Stomach (tissue), 4 donors: ENCODE measurements at regions not wholly inside any gene's neighbourhood (a gene's known extent, or its start where the extent isn't known, plus 50 kb on each side); places are given as distances from the start of the nearest gene placed in this dataset.

Source experiments
- POLR2A ChIP-seq, 4 donors: fragments of 450-650 bp; IDR thresholded peaks; one replicate each; pipeline ENCODE4 v1.6.1; 2016; ENCODE audit warnings: antibody characterized with exemption in 4 of 4, control low read depth in 2 of 4, mild to moderate bottlenecking in 1 of 4, moderate library complexity in 1 of 4
- POLR2AphosphoS5 ChIP-seq, 3 donors: sonication (generic); formaldehyde crosslinking; IDR thresholded peaks; one replicate each; pipeline ENCODE4 v1.6.1; 2016; ENCODE audit warnings: antibody characterized with exemption in 3 of 3
- TF ChIP-seq, protein P1 (sequence below), 7 experiments: fragments of 450-650 bp in 4 of 7; fragments of 200-600 bp in 3 of 7; sonication (generic) in 3 of 7; IDR thresholded peaks; one replicate each; pipeline ENCODE4 v1.5.1; 2016 to 2019; ENCODE audit warnings: antibody characterized with exemption in 7 of 7, control low read depth in 2 of 7, mild to moderate bottlenecking in 1 of 7

DNA sequence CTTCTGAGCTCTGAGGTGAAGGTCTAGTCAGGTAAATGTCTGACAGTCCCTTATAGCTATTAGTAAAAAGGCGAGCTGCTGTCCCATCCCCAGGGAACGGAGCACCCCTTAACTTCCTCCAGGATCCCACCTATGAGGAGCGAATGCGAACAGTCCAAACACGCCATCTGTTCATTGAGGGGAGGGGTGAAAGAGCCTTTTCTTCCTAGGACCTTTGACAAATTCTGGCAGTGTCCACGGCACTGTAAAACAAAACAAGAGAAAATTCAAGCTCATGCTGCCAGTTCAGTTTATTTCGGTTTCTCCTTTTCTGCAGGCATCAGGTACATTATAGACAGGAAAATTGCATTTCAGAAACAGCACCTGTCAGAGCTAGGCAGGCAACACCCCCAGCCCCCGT, 253.8 kb upstream of the CADM1 start:
- TF ChIP-seq POLR2AphosphoS5 (IDR thresholded peaks at IDR 0.05) (no peak), POLR2A (IDR thresholded peaks at IDR 0.05) (no peak)
- TF ChIP-seq, protein P1, sequence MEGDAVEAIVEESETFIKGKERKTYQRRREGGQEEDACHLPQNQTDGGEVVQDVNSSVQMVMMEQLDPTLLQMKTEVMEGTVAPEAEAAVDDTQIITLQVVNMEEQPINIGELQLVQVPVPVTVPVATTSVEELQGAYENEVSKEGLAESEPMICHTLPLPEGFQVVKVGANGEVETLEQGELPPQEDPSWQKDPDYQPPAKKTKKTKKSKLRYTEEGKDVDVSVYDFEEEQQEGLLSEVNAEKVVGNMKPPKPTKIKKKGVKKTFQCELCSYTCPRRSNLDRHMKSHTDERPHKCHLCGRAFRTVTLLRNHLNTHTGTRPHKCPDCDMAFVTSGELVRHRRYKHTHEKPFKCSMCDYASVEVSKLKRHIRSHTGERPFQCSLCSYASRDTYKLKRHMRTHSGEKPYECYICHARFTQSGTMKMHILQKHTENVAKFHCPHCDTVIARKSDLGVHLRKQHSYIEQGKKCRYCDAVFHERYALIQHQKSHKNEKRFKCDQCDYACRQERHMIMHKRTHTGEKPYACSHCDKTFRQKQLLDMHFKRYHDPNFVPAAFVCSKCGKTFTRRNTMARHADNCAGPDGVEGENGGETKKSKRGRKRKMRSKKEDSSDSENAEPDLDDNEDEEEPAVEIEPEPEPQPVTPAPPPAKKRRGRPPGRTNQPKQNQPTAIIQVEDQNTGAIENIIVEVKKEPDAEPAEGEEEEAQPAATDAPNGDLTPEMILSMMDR (IDR thresholded peaks at IDR 0.05) = no peak
